HCT116 (cell line): ENCODE measurements at regions not wholly inside any gene's neighbourhood (a gene's known extent, or its start where the extent isn't known, plus 50 kb on each side); places are given as distances from the start of the nearest gene placed in this dataset.

Experiments used
- ATAC-seq: fragments of 200-7000 bp; cut with Tn5 transposase; 2 replicates; pipeline ENCODE4 v1.9.1; 2020; ENCODE audit warnings: mild to moderate bottlenecking, moderate library complexity
- BruUV-seq: library from RNA; stranded (reverse); fragments of 400-500 nt; replicated peaks from 2 replicates; lab custom pipeline; 2021; lab: Mats Ljungman, UMichigan
- CTCF ChIA-PET: fragments of 300-600 bp; sonication (Branson Sonifier 250); formaldehyde crosslinking; loops from one replicate; lab custom pipeline; 2021; ENCODE audit warnings: antibody characterized with exemption; lab: Charles Lee
- POLR2A ChIA-PET: fragments of 300-600, 350-600 bp; sonication (Branson Sonifier 250); formaldehyde crosslinking; loops from one replicate; lab custom pipeline; 2021; ENCODE audit warnings: antibody characterized with exemption; lab: Charles Lee
- RAD21 ChIA-PET, 2 experiments: fragments of 300-600 bp; sonication (Branson Sonifier 250); formaldehyde crosslinking; loops; one replicate each; lab custom pipeline; 2023; ENCODE audit warnings: low total read pairs in 2 of 2; ENCODE audit not compliant: uncharacterized antibody in 2 of 2, unreplicated experiment in 2 of 2, low non-redundant PET in 1 of 2; lab: Charles Lee
- DNase-seq: peaks from one replicate; pipeline ENCODE4 v3.0.0-alpha.2; 2010; ENCODE audit warnings: low read depth, low spot score
- H2AFZ ChIP-seq: fragments of 200-600 bp; shearing (Covaris generic), sonication (generic); 2 replicates; pipeline ENCODE4 v1.6.1; 2017; ENCODE audit warnings: low read depth, mixed run types, mixed read lengths, antibody characterized with exemption, low read length; ENCODE audit not compliant: poor library complexity, severe bottlenecking
- H3K27ac ChIP-seq: 2 replicates; pipeline ENCODE4 v1.5.1; 2012; ENCODE audit warnings: low read depth, low read length
- H3K27me3 ChIP-seq: fragments of 200-600 bp; sonication (generic); 2 replicates; pipeline ENCODE4 v1.6.1; 2016; ENCODE audit warnings: mixed run types, low read length, mixed read lengths; ENCODE audit not compliant: insufficient read depth
- H3K36me3 ChIP-seq, 2 experiments: fragments of 200-500 bp in 1 of 2; fragments of 200-600 bp in 1 of 2; sonication (Bioruptor generic) in 1 of 2; sonication (generic) in 1 of 2; 2 replicates each; pipeline versions ENCODE4 v1.5.1 to v1.6.1; 2014 to 2016; ENCODE audit warnings: low read length in 2 of 2, inconsistent platforms in 1 of 2, mixed read lengths in 1 of 2, mixed run types in 1 of 2; ENCODE audit not compliant: insufficient read depth in 2 of 2, control insufficient read depth in 1 of 2
- H3K4me1 ChIP-seq, 2 experiments: fragments of 200-600 bp in 1 of 2; sonication (generic) in 1 of 2; 2 replicates each; pipeline versions ENCODE4 v1.5.1 to v1.6.1; 2012 to 2017; ENCODE audit warnings: low read length in 2 of 2, inconsistent platforms in 1 of 2, mild to moderate bottlenecking in 1 of 2, mixed read lengths in 1 of 2, mixed run types in 1 of 2, moderate library complexity in 1 of 2; ENCODE audit not compliant: insufficient read depth in 2 of 2, control insufficient read depth in 1 of 2
- H3K4me2 ChIP-seq: fragments of 200-600 bp; sonication (generic); 2 replicates; pipeline ENCODE4 v1.6.1; 2017; ENCODE audit warnings: mixed run types, low read length, mixed read lengths
- H3K4me3 ChIP-seq, 2 experiments: fragments of 200-600 bp in 1 of 2; sonication (generic) in 1 of 2; replicated peaks in 1 of 2; 2 replicates each; pipeline ENCODE4 v1.5.1; 2011 to 2016; ENCODE audit warnings: low read length in 2 of 2, control low read depth in 1 of 2, low read depth in 1 of 2, mild to moderate bottlenecking in 1 of 2, mixed read lengths in 1 of 2, mixed run types in 1 of 2
- H3K79me2 ChIP-seq: fragments of 200-600 bp; sonication (generic); 2 replicates; pipeline ENCODE4 v1.6.1; 2017; ENCODE audit warnings: mild to moderate bottlenecking, mixed run types, low read length, moderate library complexity, mixed read lengths; ENCODE audit not compliant: insufficient read depth
- H3K9ac ChIP-seq: fragments of 200-600 bp; sonication (generic); 2 replicates; pipeline ENCODE4 v1.6.1; 2016; ENCODE audit warnings: low read length, mixed read lengths
- H3K9me2 ChIP-seq: fragments of 200-600 bp; sonication (generic), shearing (Covaris generic); 2 replicates; pipeline ENCODE4 v1.6.1; 2017; ENCODE audit warnings: mixed run types, mild to moderate bottlenecking, moderate library complexity; ENCODE audit not compliant: insufficient read depth
- H3K9me3 ChIP-seq, 2 experiments: fragments of 200-500 bp in 1 of 2; fragments of 200-600 bp in 1 of 2; sonication (Bioruptor generic) in 1 of 2; sonication (generic) in 1 of 2; 2 replicates each; pipeline ENCODE4 v1.6.1; 2014 to 2017; ENCODE audit warnings: low read length in 2 of 2, mixed read lengths in 2 of 2, inconsistent platforms in 1 of 2, low read depth in 1 of 2, mild to moderate bottlenecking in 1 of 2, mixed run types in 1 of 2, moderate library complexity in 1 of 2; ENCODE audit not compliant: control insufficient read depth in 1 of 2, insufficient read depth in 1 of 2
- H4K20me1 ChIP-seq: fragments of 200-600 bp; sonication (generic), shearing (Covaris generic); 2 replicates; pipeline ENCODE4 v1.6.1; 2017; ENCODE audit warnings: mixed run types, mild to moderate bottlenecking, moderate library complexity; ENCODE audit not compliant: insufficient read depth
- ATF3 ChIP-seq: IDR thresholded peaks from 2 replicates; pipeline ENCODE4 v1.6.1; 2012
- CEBPB ChIP-seq: IDR thresholded peaks from 2 replicates; pipeline ENCODE4 v1.6.1; 2012; ENCODE audit warnings: low read depth
- CTCF ChIP-seq, 3 experiments: fragments of 200-600 bp in 1 of 3; sonication (generic) in 1 of 3; IDR thresholded peaks in 2 of 3; conservative IDR thresholded peaks in 1 of 3; 2 replicates each; pipeline ENCODE4 v1.5.1; 2012 to 2017; ENCODE audit warnings: low read depth in 2 of 3, low read length in 2 of 3, antibody characterized with exemption in 1 of 3, borderline replicate concordance in 1 of 3, control low read depth in 1 of 3, mild to moderate bottlenecking in 1 of 3, mixed read lengths in 1 of 3, mixed run types in 1 of 3, moderate library complexity in 1 of 3; ENCODE audit not compliant: insufficient read depth in 1 of 3
- EGR1 ChIP-seq: IDR thresholded peaks from 2 replicates; pipeline ENCODE4 v1.6.1; 2012; ENCODE audit warnings: low read depth
- ELF1 ChIP-seq: IDR thresholded peaks from 2 replicates; pipeline ENCODE4 v1.6.1; 2012; ENCODE audit warnings: low read depth, borderline replicate concordance
- FOSL1 ChIP-seq: IDR thresholded peaks from 2 replicates; pipeline ENCODE4 v1.6.1; 2012; ENCODE audit warnings: low read depth
- JUND ChIP-seq: IDR thresholded peaks from 2 replicates; pipeline ENCODE4 v1.6.1; 2012
- MAX ChIP-seq: IDR thresholded peaks from 2 replicates; pipeline ENCODE4 v1.6.1; 2012
- POLR2AphosphoS5 ChIP-seq: IDR thresholded peaks from 2 replicates; pipeline ENCODE4 v1.6.1; 2011; ENCODE audit warnings: mild to moderate bottlenecking, low read depth, low read length, moderate library complexity
- SIN3A ChIP-seq: IDR thresholded peaks from 2 replicates; pipeline ENCODE4 v1.6.1; 2012; ENCODE audit warnings: low read depth
- SP1 ChIP-seq: IDR thresholded peaks from 2 replicates; pipeline ENCODE4 v1.6.1; 2012; ENCODE audit warnings: low read depth
- TCF7L2 ChIP-seq: IDR thresholded peaks from 2 replicates; pipeline ENCODE4 v1.7.0; 2011; ENCODE audit warnings: borderline replicate concordance, inconsistent platforms; ENCODE audit not compliant: insufficient read depth, insufficient read length; ENCODE audit errors: extremely low read depth
- YY1 ChIP-seq: IDR thresholded peaks from 2 replicates; pipeline ENCODE4 v1.6.1; 2011; ENCODE audit warnings: low read length, low read depth, moderate library complexity, mild to moderate bottlenecking; ENCODE audit not compliant: insufficient replicate concordance; ENCODE audit errors: extremely low read depth
- ZFX ChIP-seq: fragments of 450-650 bp; IDR thresholded peaks from 2 replicates; pipeline ENCODE4 v1.6.1; 2017
- ZNF274 ChIP-seq: fragments of 200-500 bp; sonication (Bioruptor generic); IDR thresholded peaks from 2 replicates; pipeline ENCODE4 v1.6.1; 2014; ENCODE audit warnings: mild to moderate bottlenecking, low read depth, low read length, inconsistent platforms
- intact Hi-C: fragments of 100-400 bp; cut with micrococcal nuclease; formaldehyde crosslinking; loops from 2 replicates; pipeline ENCODE4 v1.10.0; 2022

- TF ChIP-seq ELF1 (no peak), FOSL1 (no peak), YY1 (no peak), SP1 (no peak), SIN3A (no peak), TCF7L2 (no peak), ZFX (no peak), ZNF274 (no peak)
These were observed 103.6 kb upstream of the TNFAIP3 start (continued) for GRCh38 chr6:137763436-137763835.

GRCh38 chr6:137763886-137764285 lies 103.2 kb upstream of the TNFAIP3 start:
- H4K20me1 ChIP-seq, result no peaks in the 10 kb centered on the region
- no peak overlapping the region for H2AFZ ChIP-seq
- no peaks in the 10 kb centered on the region for H3K36me3 ChIP-seq
- ChIA-PET CTCF (no interaction called here), RAD21 (no interaction called here), POLR2A (no interaction called here)
- intact Hi-C loops, result no loop called here
- DNase-seq, result no peak
- BruUV-seq, result no TSS peak
- ATAC-seq, result no peak
- no peaks in the 10 kb centered on the region for H3K9me2 ChIP-seq
- no peak overlapping the region for H3K4me3 ChIP-seq
- no peaks in the 10 kb centered on the region for H3K27me3 ChIP-seq
- H3K79me2 ChIP-seq, result no peaks in the 10 kb centered on the region
- no peaks in the 10 kb centered on the region for H3K9me3 ChIP-seq
- H3K27ac ChIP-seq, result no peak overlapping the region
- no peaks in the 10 kb centered on the region; a peak in 1 of 4 replicates for H3K4me1 ChIP-seq
- H3K9ac ChIP-seq, result no peak overlapping the region
- no peak for TF ChIP-seq YY1
- TF ChIP-seq CEBPB, result no peak
- TF ChIP-seq JUND, result no peak
- TF ChIP-seq ELF1, result no peak
- no peak for TF ChIP-seq CTCF (IDR thresholded peaks at IDR 0.05 in 2 of 3, conservative IDR thresholded peaks at IDR 0.05 in 1 of 3; ENCODE audit: borderline replicate concordance in 1 of 3, insufficient read depth in 1 of 3, low read depth in 2 of 3, low read length in 2 of 3)
- no peak for TF ChIP-seq ATF3
- no peak for TF ChIP-seq FOSL1
- TF ChIP-seq SIN3A, result no peak
- TF ChIP-seq ZFX, result no peak
- no peak for TF ChIP-seq POLR2AphosphoS5
- TF ChIP-seq MAX, result no peak
- TF ChIP-seq TCF7L2, result no peak
- no peak for TF ChIP-seq ZNF274
- no peak for TF ChIP-seq SP1
- TF ChIP-seq EGR1, result no peak
- no peak overlapping the region for H3K4me2 ChIP-seq
